Neural progenitor cell (in vitro differentiated cells): ENCODE measurements at regions not wholly inside any gene's neighbourhood (a gene's known extent, or its start where the extent isn't known, plus 50 kb on each side); places are given as distances from the start of the nearest gene placed in this dataset.

Experiments
- DNase-seq: peaks from one replicate; pipeline ENCODE4 v3.0.0-alpha.2; 2016; ENCODE audit warnings: low spot score
- H2AFZ ChIP-seq: fragments of 200-600 bp; sonication (generic); replicated peaks from 2 replicates; pipeline ENCODE4 v1.6.1; 2016; ENCODE audit warnings: antibody characterized with exemption
- H3F3A ChIP-seq: fragments of 200-600 bp; sonication (generic); 2 replicates; pipeline ENCODE4 v1.6.1; 2016; ENCODE audit warnings: antibody characterized with exemption, low read depth
- H3K27ac ChIP-seq: fragments of 200-600 bp; sonication (generic); 2 replicates; pipeline ENCODE4 v1.5.1; 2016; ENCODE audit warnings: mild to moderate bottlenecking
- H3K27me3 ChIP-seq: fragments of 200-600 bp; sonication (generic); 2 replicates; pipeline ENCODE4 v1.6.1; 2016; ENCODE audit warnings: mild to moderate bottlenecking, moderate library complexity
- H3K36me3 ChIP-seq: fragments of 200-600 bp; sonication (generic); 2 replicates; pipeline ENCODE4 v1.5.1; 2016
- H3K4me1 ChIP-seq: fragments of 200-600 bp; sonication (generic); 2 replicates; pipeline ENCODE4 v1.6.1; 2016; ENCODE audit warnings: mixed run types
- H3K4me2 ChIP-seq: fragments of 200-600 bp; sonication (generic); 2 replicates; pipeline ENCODE4 v1.6.1; 2016
- H3K4me3 ChIP-seq: fragments of 200-600 bp; sonication (generic); 2 replicates; pipeline ENCODE4 v1.5.1; 2016
- H3K79me2 ChIP-seq: fragments of 200-600 bp; sonication (generic); 2 replicates; pipeline ENCODE4 v1.6.1; 2016; ENCODE audit warnings: low read depth
- H3K9ac ChIP-seq: fragments of 200-600 bp; sonication (generic); 2 replicates; pipeline ENCODE4 v1.6.1; 2016
- H3K9me3 ChIP-seq: fragments of 200-600 bp; sonication (generic); 2 replicates; pipeline ENCODE4 v1.5.1; 2016; ENCODE audit warnings: low read depth
- H4K20me1 ChIP-seq: fragments of 200-600 bp; sonication (generic); 2 replicates; pipeline ENCODE4 v1.6.1; 2016; ENCODE audit warnings: low read depth
- H3K27ac Mint-ChIP-seq: 3 replicates; pipeline ENCODE4 v1.8.0; 2021; ENCODE audit warnings: mixed read lengths
- H3K27me3 Mint-ChIP-seq: 2 replicates; pipeline ENCODE4 v1.8.0; 2022; ENCODE audit warnings: low read depth, mild to moderate bottlenecking, inconsistent platforms, moderate library complexity, mixed read lengths; ENCODE audit not compliant: insufficient read depth
- H3K36me3 Mint-ChIP-seq: 3 replicates; pipeline ENCODE4 v1.8.0; 2021; ENCODE audit warnings: mixed read lengths
- H3K4me1 Mint-ChIP-seq: 3 replicates; pipeline ENCODE4 v1.8.0; 2021; ENCODE audit warnings: mixed read lengths
- H3K4me3 Mint-ChIP-seq: 3 replicates; pipeline ENCODE4 v1.8.0; 2021; ENCODE audit warnings: mild to moderate bottlenecking, moderate library complexity, mixed read lengths
- H3K9me3 Mint-ChIP-seq: 3 replicates; pipeline ENCODE4 v1.8.0; 2020; ENCODE audit warnings: mixed read lengths
- CTCF ChIP-seq: fragments of 200-600 bp; sonication (generic); IDR thresholded peaks from 2 replicates; pipeline ENCODE4 v1.5.1; 2017; ENCODE audit warnings: antibody characterized with exemption, mild to moderate bottlenecking
- EZH2 ChIP-seq: fragments of 200-600 bp; sonication (generic); IDR thresholded peaks from 2 replicates; pipeline ENCODE4 v1.6.1; 2017; ENCODE audit warnings: antibody characterized with exemption, mild to moderate bottlenecking, moderate library complexity
- EZH2phosphoT487 ChIP-seq: fragments of 200-600 bp; sonication (generic); IDR thresholded peaks from 2 replicates; pipeline ENCODE4 v1.6.1; 2017; ENCODE audit warnings: antibody characterized with exemption

- Histone ChIP-seq H4K20me1 (no peaks in the 10 kb centered on the region), H3K79me2 (no peaks in the 10 kb centered on the region), H2AFZ (no peak overlapping the region), H3K36me3 (no peaks in the 10 kb centered on the region), H3K4me3 (no peak overlapping the region), H3F3A (no peaks in the 10 kb centered on the region), H3K27me3 (no peaks in the 10 kb centered on the region), H3K9me3 (no peaks in the 10 kb centered on the region), H3K4me2 (no peak overlapping the region), H3K4me1 (no peaks in the 10 kb centered on the region), H3K27ac (no peak overlapping the region), H3K9ac (no peak overlapping the region)
- Mint-ChIP-seq H3K27me3 (peaks cover 3% of the 10 kb centered on the region), H3K4me3 (no peak overlapping the region), H3K9me3 (peaks cover 5% of the 10 kb centered on the region), H3K36me3 (no peaks in the 10 kb centered on the region), H3K4me1 (peaks cover 8% of the 10 kb centered on the region), H3K27ac (no peak overlapping the region)
- TF ChIP-seq CTCF, result no peak
- DNase-seq, result no peak
These were observed 246.6 kb upstream of the MAF start for GRCh38 chr16:79847101-79847500.

GRCh38 chr16:79845734-79846135 lies 245.2 kb upstream of the MAF start:
- H3K36me3 Mint-ChIP-seq, result no peaks in the 10 kb centered on the region
- H3K4me3 ChIP-seq, result no peak overlapping the region
- no peaks in the 10 kb centered on the region for H3K36me3 ChIP-seq
- peak overlapping the region; percentile 42 for H2AFZ ChIP-seq
- H3K27me3 ChIP-seq, result no peaks in the 10 kb centered on the region
- no peak overlapping the region for H3K9ac ChIP-seq
- peaks cover 8% of the 10 kb centered on the region for H3K4me1 Mint-ChIP-seq
- H3K4me1 ChIP-seq, result no peaks in the 10 kb centered on the region
- H3K27ac ChIP-seq, result no peak overlapping the region
- H3K4me2 ChIP-seq, result no peak overlapping the region
- peaks cover 3% of the 10 kb centered on the region for H3K9me3 Mint-ChIP-seq
- TF ChIP-seq EZH2phosphoT487, result no peak
- TF ChIP-seq CTCF, result no peak
- no peak for TF ChIP-seq EZH2
- peaks cover 3% of the 10 kb centered on the region for H3K27me3 Mint-ChIP-seq
- H4K20me1 ChIP-seq, result no peaks in the 10 kb centered on the region
- H3K9me3 ChIP-seq, result no peaks in the 10 kb centered on the region
- H3K27ac Mint-ChIP-seq, result no peak overlapping the region
- no peak overlapping the region for H3K4me3 Mint-ChIP-seq
- no peaks in the 10 kb centered on the region for H3K79me2 ChIP-seq
- DNase-seq, result no peak
- H3F3A ChIP-seq, result no peaks in the 10 kb centered on the region

- Mint-ChIP-seq H3K4me1 (peaks cover 8% of the 10 kb centered on the region), H3K4me3 (no peak overlapping the region)
These were observed 244.6 kb upstream of the MAF start for GRCh38 chr16:79845033-79845733.

More at GRCh38 chr16:79845033-79845733, 244.6 kb upstream of the MAF start:
- H3K27me3 Mint-ChIP-seq, result peaks cover 3% of the 10 kb centered on the region
- no peaks in the 10 kb centered on the region for H3K36me3 Mint-ChIP-seq
- H2AFZ ChIP-seq, result peak overlapping the region; percentile 57
- H3K4me1 ChIP-seq, result no peaks in the 10 kb centered on the region
- TF ChIP-seq EZH2 (no peak), CTCF (no peak), EZH2phosphoT487 (no peak)
- DNase-seq, result no peak
- H3K9ac ChIP-seq, result no peak overlapping the region
- H3K4me2 ChIP-seq, result no peak overlapping the region
- H3K9me3 ChIP-seq, result no peaks in the 10 kb centered on the region
- no peak overlapping the region for H3K4me3 ChIP-seq
- no peaks in the 10 kb centered on the region for H3K79me2 ChIP-seq
- no peaks in the 10 kb centered on the region for H4K20me1 ChIP-seq
- no peaks in the 10 kb centered on the region for H3K27me3 ChIP-seq
- no peak overlapping the region for H3K27ac ChIP-seq
- H3K36me3 ChIP-seq, result no peaks in the 10 kb centered on the region
- H3K9me3 Mint-ChIP-seq, result peaks cover 3% of the 10 kb centered on the region
- H3K27ac Mint-ChIP-seq, result peak overlapping the region; percentile 75
- H3F3A ChIP-seq, result no peaks in the 10 kb centered on the region
